GM18505 (cell line): ENCODE measurements at regions not wholly inside any gene's neighbourhood (a gene's known extent, or its start where the extent isn't known, plus 50 kb on each side); places are given as distances from the start of the nearest gene placed in this dataset.

Experiments used
- ATAC-seq: cut with Tn5 transposase; IDR thresholded peaks from one replicate; pipeline ENCODE4 v1.9.1; 2021; ENCODE audit not compliant: unreplicated experiment
- POLR2A ChIP-seq: IDR thresholded peaks from 4 replicates; pipeline ENCODE4 v1.6.1; 2011; ENCODE audit warnings: borderline replicate concordance; ENCODE audit not compliant: insufficient read depth, insufficient read length; ENCODE audit errors: extremely low read depth

DNA sequence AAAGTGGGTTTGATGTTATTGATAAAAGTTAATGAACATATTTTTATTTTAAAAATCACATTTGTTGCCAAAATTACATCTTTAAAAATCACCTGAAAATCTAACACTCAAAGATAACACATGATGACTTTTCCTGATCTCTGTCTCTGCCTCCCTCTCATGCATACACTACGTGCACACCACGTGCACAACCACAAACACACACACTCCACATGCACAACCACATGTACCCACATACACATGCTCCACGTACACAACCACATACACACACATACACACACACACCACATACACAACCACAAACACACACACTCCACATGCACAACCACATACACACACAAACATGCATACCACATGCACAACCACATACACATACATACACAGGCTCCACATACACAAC, 61.8 kb upstream of the TMEM132C start:
- no peak for TF ChIP-seq POLR2A
- no peak for ATAC-seq

DNA sequence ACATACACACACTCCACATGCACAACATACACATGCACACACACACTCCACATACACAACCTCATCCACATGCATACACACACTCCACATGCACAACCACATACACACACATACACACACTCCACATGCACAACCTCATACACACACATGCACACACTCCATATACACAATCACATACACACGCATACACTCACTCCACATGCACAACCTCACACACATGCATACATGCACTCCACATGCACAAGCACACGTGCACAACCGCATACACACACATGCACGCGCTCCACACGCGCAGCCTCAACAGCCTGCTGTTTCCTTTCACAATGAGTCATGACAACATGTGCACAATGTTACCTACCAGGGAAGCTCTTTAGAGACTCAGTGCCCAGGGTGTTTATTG, 61.2 kb upstream of the TMEM132C start:
- ATAC-seq = no peak
- TF ChIP-seq POLR2A = no peak
